LHCN-M2 (cell line): ENCODE measurements at regions not wholly inside any gene's neighbourhood (a gene's known extent, or its start where the extent isn't known, plus 50 kb on each side); places are given as distances from the start of the nearest gene placed in this dataset.

Experiments
- DNase-seq: peaks from one replicate; pipeline ENCODE4 v3.0.0-alpha.2; 2012; ENCODE audit warnings: low read depth

- DNase-seq, result peak; percentile 66
Measured at GRCh38 chr10:31754803-31755624, 173.6 kb downstream of the ARHGAP12 start.

- DNase-seq, result no peak
Measured at GRCh38 chr10:31753681-31754080, 174.9 kb downstream of the ARHGAP12 start.

- no peak for DNase-seq
Measured at GRCh38 chr10:31752170-31752569, 176.5 kb downstream of the ARHGAP12 start.

- DNase-seq, result no peak
Measured at GRCh38 chr10:31751738-31752080, 176.9 kb downstream of the ARHGAP12 start.

- DNase-seq, result no peak
Measured at GRCh38 chr10:31751051-31751737, 177.4 kb downstream of the ARHGAP12 start.

GRCh38 chr10:31749981-31750840 is 178.4 kb downstream of the ARHGAP12 start:
- peak; percentile 88 for DNase-seq

GRCh38 chr10:31749301-31749700 is 179.3 kb downstream of the ARHGAP12 start:
- DNase-seq, result peak; percentile 94

GRCh38 chr10:31745612-31746376 is 182.8 kb downstream of the ARHGAP12 start:
- DNase-seq, result peak; percentile 99

- no peak for DNase-seq
Measured at GRCh38 chr10:31744025-31744424, 184.6 kb downstream of the ARHGAP12 start.

GRCh38 chr10:31742255-31742654 is 186.4 kb downstream of the ARHGAP12 start:
- DNase-seq, result no peak

GRCh38 chr10:31741473-31741872 is 187.2 kb downstream of the ARHGAP12 start:
- no peak for DNase-seq

GRCh38 chr10:31739711-31740110 is 188.9 kb downstream of the ARHGAP12 start:
- peak; percentile 91 for DNase-seq

- no peak for DNase-seq
Measured at GRCh38 chr10:31739146-31739545, 189.5 kb downstream of the ARHGAP12 start.

GRCh38 chr10:31731711-31732110 is 196.9 kb downstream of the ARHGAP12 start:
- no peak for DNase-seq

GRCh38 chr10:31730776-31731175 is 197.9 kb downstream of the ARHGAP12 start:
- no peak for DNase-seq

GRCh38 chr10:31728698-31729224 is 199.9 kb downstream of the ARHGAP12 start:
- no peak for DNase-seq

GRCh38 chr10:31725436-31725835 is 203.2 kb downstream of the ARHGAP12 start:
- no peak for DNase-seq

GRCh38 chr10:31724296-31724695 is 204.3 kb downstream of the ARHGAP12 start:
- no peak for DNase-seq

- DNase-seq, result no peak
Measured at GRCh38 chr10:31723106-31723750, 205.4 kb downstream of the ARHGAP12 start.

GRCh38 chr10:31721096-31721495 is 207.5 kb downstream of the ARHGAP12 start:
- DNase-seq, result no peak

GRCh38 chr10:31720546-31720945 is 208.1 kb downstream of the ARHGAP12 start:
- DNase-seq, result no peak
